ENCODE measurements at regions not wholly inside any gene's neighbourhood (a gene's known extent, or its start where the extent isn't known, plus 50 kb on each side); places are given as distances from the start of the nearest gene placed in this dataset.

DNA sequence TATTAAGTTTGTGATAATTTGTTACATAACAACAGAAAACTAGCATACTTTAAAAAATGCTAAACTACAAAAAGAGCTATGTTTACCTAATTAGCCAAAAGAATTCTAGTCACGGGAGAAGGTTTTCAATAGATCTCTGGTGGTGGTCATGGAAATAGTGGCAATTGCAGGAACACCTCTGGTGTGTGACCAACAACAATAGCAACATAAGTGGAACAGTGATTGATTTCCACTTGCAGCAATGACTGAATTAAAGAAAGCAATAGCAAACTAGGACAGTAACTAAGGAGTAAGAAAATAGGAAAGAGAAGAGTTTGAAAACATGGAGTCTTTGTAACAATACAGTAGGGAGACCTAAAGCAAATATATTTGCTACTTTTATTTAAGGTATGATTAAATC is 171.3 kb upstream of the ADGRL4 start:
- no peak overlapping the region for H3K4me3 ChIP-seq (ENCODE audit: low read length)
- no peaks in the 10 kb centered on the region for H3K27me3 ChIP-seq (ENCODE audit: control insufficient read depth in 1 of 2, insufficient read depth in 2 of 2, low read length in 2 of 2)
- H3K4me1 ChIP-seq (ENCODE audit: insufficient read depth, low read length): no peaks in the 10 kb centered on the region
- DNase-seq: no peak
- ChIA-PET POLR2A (no interaction called here), CTCF (no interaction called here)
- Mint-ChIP-seq H3K27ac (no peak overlapping the region), H3K36me3 (ENCODE audit: low read depth) (no peaks in the 10 kb centered on the region), H3K4me3 (no peak overlapping the region), H3K4me1 (ENCODE audit: low read depth) (no peaks in the 10 kb centered on the region), H3K27me3 (no peaks in the 10 kb centered on the region), H3K9me3 (peaks cover 4% of the 10 kb centered on the region)
- H3K9me3 ChIP-seq (ENCODE audit: control insufficient read depth in 1 of 2, insufficient read depth in 1 of 2, low read length in 2 of 2): no peaks in the 10 kb centered on the region
- ATAC-seq (ENCODE audit: poor library complexity): no peak
- H3K36me3 ChIP-seq (ENCODE audit: insufficient read depth, low read length): no peaks in the 10 kb centered on the region
- intact Hi-C loops (cut with DNase I, micrococcal nuclease): no loop called here
- H3K27ac ChIP-seq (ENCODE audit: low read depth in 1 of 2, low read length in 2 of 2): no peak overlapping the region
- TF ChIP-seq, protein P1, sequence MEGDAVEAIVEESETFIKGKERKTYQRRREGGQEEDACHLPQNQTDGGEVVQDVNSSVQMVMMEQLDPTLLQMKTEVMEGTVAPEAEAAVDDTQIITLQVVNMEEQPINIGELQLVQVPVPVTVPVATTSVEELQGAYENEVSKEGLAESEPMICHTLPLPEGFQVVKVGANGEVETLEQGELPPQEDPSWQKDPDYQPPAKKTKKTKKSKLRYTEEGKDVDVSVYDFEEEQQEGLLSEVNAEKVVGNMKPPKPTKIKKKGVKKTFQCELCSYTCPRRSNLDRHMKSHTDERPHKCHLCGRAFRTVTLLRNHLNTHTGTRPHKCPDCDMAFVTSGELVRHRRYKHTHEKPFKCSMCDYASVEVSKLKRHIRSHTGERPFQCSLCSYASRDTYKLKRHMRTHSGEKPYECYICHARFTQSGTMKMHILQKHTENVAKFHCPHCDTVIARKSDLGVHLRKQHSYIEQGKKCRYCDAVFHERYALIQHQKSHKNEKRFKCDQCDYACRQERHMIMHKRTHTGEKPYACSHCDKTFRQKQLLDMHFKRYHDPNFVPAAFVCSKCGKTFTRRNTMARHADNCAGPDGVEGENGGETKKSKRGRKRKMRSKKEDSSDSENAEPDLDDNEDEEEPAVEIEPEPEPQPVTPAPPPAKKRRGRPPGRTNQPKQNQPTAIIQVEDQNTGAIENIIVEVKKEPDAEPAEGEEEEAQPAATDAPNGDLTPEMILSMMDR (IDR thresholded peaks at IDR 0.05): no peak

DNA sequence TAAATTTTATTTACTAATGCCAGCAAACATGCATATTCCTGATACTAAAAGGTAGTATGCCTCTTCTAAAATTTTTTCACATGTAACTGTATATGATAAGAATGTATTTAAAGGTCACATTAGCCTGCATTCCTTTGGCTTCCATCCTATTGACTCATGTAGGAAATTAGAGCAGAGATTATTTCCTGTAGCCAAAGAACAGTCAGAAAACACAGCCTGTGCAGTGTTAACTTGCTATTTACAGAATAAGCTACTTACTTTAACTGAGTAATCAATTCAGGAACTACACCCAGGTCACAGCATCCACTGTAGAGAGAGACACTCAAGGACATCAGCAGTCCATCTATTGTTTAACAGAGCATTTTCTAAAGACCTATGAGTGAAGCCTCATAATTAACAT is 154.5 kb upstream of the ADGRL4 start:
- DNase-seq (no peak), ATAC-seq (ENCODE audit: poor library complexity) (no peak)
- ChIA-PET POLR2A (no interaction called here), CTCF (no interaction called here)
- Histone ChIP-seq H3K36me3 (ENCODE audit: insufficient read depth, low read length) (no peaks in the 10 kb centered on the region), H3K27ac (ENCODE audit: low read depth in 1 of 2, low read length in 2 of 2) (no peak overlapping the region), H3K4me1 (ENCODE audit: insufficient read depth, low read length) (no peaks in the 10 kb centered on the region), H3K9me3 (ENCODE audit: control insufficient read depth in 1 of 2, insufficient read depth in 1 of 2, low read length in 2 of 2) (peaks cover 0 to 5% of the 10 kb centered on the region in 2 experiments), H3K27me3 (ENCODE audit: control insufficient read depth in 1 of 2, insufficient read depth in 2 of 2, low read length in 2 of 2) (no peaks in the 10 kb centered on the region), H3K4me3 (ENCODE audit: low read length) (no peak overlapping the region)
- intact Hi-C loops (cut with DNase I, micrococcal nuclease): no loop called here
- Mint-ChIP-seq H3K36me3 (ENCODE audit: low read depth) (no peaks in the 10 kb centered on the region), H3K4me3 (no peak overlapping the region), H3K27me3 (no peaks in the 10 kb centered on the region), H3K27ac (no peak overlapping the region), H3K9me3 (peaks cover 23% of the 10 kb centered on the region), H3K4me1 (ENCODE audit: low read depth) (no peaks in the 10 kb centered on the region)
- TF ChIP-seq, protein P1 (IDR thresholded peaks at IDR 0.05): no peak

DNA sequence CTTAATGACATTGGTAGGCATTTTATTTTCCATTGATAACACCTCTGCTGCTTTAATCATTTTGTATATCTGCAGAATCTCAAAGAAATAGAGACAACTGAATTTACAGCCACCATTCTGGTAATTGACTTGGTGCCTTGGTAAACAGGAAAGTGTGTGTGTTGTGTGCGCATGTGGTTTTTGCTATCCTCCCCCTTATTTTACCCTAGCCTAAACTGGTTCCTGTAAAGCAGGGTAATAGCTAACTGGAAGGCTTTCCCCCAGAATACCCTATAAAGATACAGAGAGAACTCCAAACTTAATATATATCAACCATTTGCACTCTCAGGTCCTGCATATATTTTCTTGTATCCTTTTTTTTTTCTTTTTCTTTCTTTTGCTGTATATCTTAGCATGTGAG is 149.5 kb upstream of the ADGRL4 start:
- no peak for ATAC-seq (ENCODE audit: poor library complexity)
- H3K4me1 ChIP-seq (ENCODE audit: insufficient read depth, low read length): no peaks in the 10 kb centered on the region
- no peak overlapping the region for H3K4me3 ChIP-seq (ENCODE audit: low read length)
- CTCF ChIA-PET: no interaction called here
- no peaks in the 10 kb centered on the region for H3K27me3 Mint-ChIP-seq
- no peak overlapping the region for H3K27ac Mint-ChIP-seq
- H3K4me3 Mint-ChIP-seq: no peak overlapping the region
- H3K9me3 Mint-ChIP-seq: peaks cover 9% of the 10 kb centered on the region
- TF ChIP-seq, protein P1 (IDR thresholded peaks at IDR 0.05): no peak
- DNase-seq: no peak
- H3K27ac ChIP-seq (ENCODE audit: low read depth in 1 of 2, low read length in 2 of 2): no peak overlapping the region
- H3K4me1 Mint-ChIP-seq (ENCODE audit: low read depth): no peaks in the 10 kb centered on the region
- H3K27me3 ChIP-seq (ENCODE audit: control insufficient read depth in 1 of 2, insufficient read depth in 2 of 2, low read length in 2 of 2): no peaks in the 10 kb centered on the region
- intact Hi-C loops (cut with DNase I, micrococcal nuclease): no loop called here
- no peaks in the 10 kb centered on the region for H3K36me3 ChIP-seq (ENCODE audit: insufficient read depth, low read length)
- H3K9me3 ChIP-seq (ENCODE audit: control insufficient read depth in 1 of 2, insufficient read depth in 1 of 2, low read length in 2 of 2): no peaks in the 10 kb centered on the region
- POLR2A ChIA-PET: no interaction called here
- no peaks in the 10 kb centered on the region for H3K36me3 Mint-ChIP-seq (ENCODE audit: low read depth)
